ENCODE measurements at regions not wholly inside any gene's neighbourhood (a gene's known extent, or its start where the extent isn't known, plus 50 kb on each side); places are given as distances from the start of the nearest gene placed in this dataset.

GRCh38 chr2:67641312-67642045, 244.3 kb downstream of the ETAA1 start (continued):
- TF ChIP-seq TSHZ2 (CRISPR knock-in tag; IDR thresholded peaks at IDR 0.05) (peak; percentile 50), ZFP30 (CRISPR knock-in tag; IDR thresholded peaks at IDR 0.05) (0 out of 2 replicates have a peak, but pooled peaks have one; percentile 32), ISL1 (CRISPR knock-in tag; IDR thresholded peaks at IDR 0.05) (peak; percentile 87), ZNF8 (CRISPR knock-in tag; IDR thresholded peaks at IDR 0.05) (no peak)

GRCh38 chr2:67642046-67642382, 244.9 kb downstream of the ETAA1 start:
- peak; percentile 64; the same call in 1 of the 2 replicates for TF ChIP-seq SNAI2 (CRISPR knock-in tag; IDR thresholded peaks at IDR 0.05)
- TF ChIP-seq TSHZ2 (CRISPR knock-in tag; IDR thresholded peaks at IDR 0.05): no peak
- TF ChIP-seq, protein P1, sequence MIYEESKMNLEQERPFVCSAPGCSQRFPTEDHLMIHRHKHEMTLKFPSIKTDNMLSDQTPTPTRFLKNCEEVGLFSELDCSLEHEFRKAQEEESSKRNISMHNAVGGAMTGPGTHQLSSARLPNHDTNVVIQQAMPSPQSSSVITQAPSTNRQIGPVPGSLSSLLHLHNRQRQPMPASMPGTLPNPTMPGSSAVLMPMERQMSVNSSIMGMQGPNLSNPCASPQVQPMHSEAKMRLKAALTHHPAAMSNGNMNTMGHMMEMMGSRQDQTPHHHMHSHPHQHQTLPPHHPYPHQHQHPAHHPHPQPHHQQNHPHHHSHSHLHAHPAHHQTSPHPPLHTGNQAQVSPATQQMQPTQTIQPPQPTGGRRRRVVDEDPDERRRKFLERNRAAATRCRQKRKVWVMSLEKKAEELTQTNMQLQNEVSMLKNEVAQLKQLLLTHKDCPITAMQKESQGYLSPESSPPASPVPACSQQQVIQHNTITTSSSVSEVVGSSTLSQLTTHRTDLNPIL (CRISPR knock-in tag; IDR thresholded peaks at IDR 0.05; ENCODE audit: low read depth): no peak; the same call in 1 of the 2 replicates
- 0 out of 3 replicates have a peak, but pooled peaks have one; percentile 32 for ATAC-seq

- no peak for ATAC-seq
- TF ChIP-seq POU6F1 (CRISPR knock-in tag; IDR thresholded peaks at IDR 0.05; ENCODE audit: borderline replicate concordance, low read depth): no peak
- TF ChIP-seq, protein P2, sequence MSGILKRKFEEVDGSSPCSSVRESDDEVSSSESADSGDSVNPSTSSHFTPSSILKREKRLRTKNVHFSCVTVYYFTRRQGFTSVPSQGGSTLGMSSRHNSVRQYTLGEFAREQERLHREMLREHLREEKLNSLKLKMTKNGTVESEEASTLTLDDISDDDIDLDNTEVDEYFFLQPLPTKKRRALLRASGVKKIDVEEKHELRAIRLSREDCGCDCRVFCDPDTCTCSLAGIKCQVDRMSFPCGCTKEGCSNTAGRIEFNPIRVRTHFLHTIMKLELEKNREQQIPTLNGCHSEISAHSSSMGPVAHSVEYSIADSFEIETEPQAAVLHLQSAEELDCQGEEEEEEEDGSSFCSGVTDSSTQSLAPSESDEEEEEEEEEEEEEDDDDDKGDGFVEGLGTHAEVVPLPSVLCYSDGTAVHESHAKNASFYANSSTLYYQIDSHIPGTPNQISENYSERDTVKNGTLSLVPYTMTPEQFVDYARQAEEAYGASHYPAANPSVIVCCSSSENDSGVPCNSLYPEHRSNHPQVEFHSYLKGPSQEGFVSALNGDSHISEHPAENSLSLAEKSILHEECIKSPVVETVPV (CRISPR knock-in tag; IDR thresholded peaks at IDR 0.05): no peak
- no peak for TF ChIP-seq CSDC2 (CRISPR knock-in tag; IDR thresholded peaks at IDR 0.05)
- TF ChIP-seq PPARA (CRISPR knock-in tag; IDR thresholded peaks at IDR 0.05; ENCODE audit: borderline replicate concordance): no peak
- no peak for TF ChIP-seq ARNTL (CRISPR knock-in tag; IDR thresholded peaks at IDR 0.05; ENCODE audit: borderline replicate concordance, low read depth)
- TF ChIP-seq ZNF565 (CRISPR knock-in tag; conservative IDR thresholded peaks at IDR 0.05; ENCODE audit: low read depth): no peak
- TF ChIP-seq PATZ1 (CRISPR knock-in tag; IDR thresholded peaks at IDR 0.05; ENCODE audit: borderline replicate concordance): no peak
- no peak for TF ChIP-seq SNAI2 (CRISPR knock-in tag; IDR thresholded peaks at IDR 0.05)
- TF ChIP-seq ZFP30 (CRISPR knock-in tag; IDR thresholded peaks at IDR 0.05): no peak
- no peak for TF ChIP-seq BACH2 (CRISPR knock-in tag; IDR thresholded peaks at IDR 0.05; ENCODE audit: borderline replicate concordance)
- TF ChIP-seq ESRRG (CRISPR knock-in tag; IDR thresholded peaks at IDR 0.05): no peak
- TF ChIP-seq ZNF70 (CRISPR knock-in tag; IDR thresholded peaks at IDR 0.05): no peak
- no peak for TF ChIP-seq ZFP3 (CRISPR knock-in tag; IDR thresholded peaks at IDR 0.05)
- no peak for TF ChIP-seq RARB (CRISPR knock-in tag; IDR thresholded peaks at IDR 0.05)
These were observed 245.8 kb downstream of the ETAA1 start for GRCh38 chr2:67642961-67643360.
